CD4-positive, alpha-beta T cell (primary cell): ENCODE measurements at regions not wholly inside any gene's neighbourhood (a gene's known extent, or its start where the extent isn't known, plus 50 kb on each side); places are given as distances from the start of the nearest gene placed in this dataset.

Experiments used
- ATAC-seq: fragments of 200-7000 bp; cut with Tn5 transposase; one replicate; pipeline ENCODE4 v1.10.0; 2022; ENCODE audit warnings: mild to moderate bottlenecking; ENCODE audit not compliant: poor library complexity
- CTCF ChIA-PET: fragments of 350-600 bp; sonication (Branson Sonifier 250); formaldehyde crosslinking; loops from one replicate; lab custom pipeline; 2021; ENCODE audit warnings: antibody characterized with exemption, inconsistent platforms; lab: Charles Lee
- POLR2A ChIA-PET: fragments of 350-600 bp; sonication (Branson Sonifier 250); formaldehyde crosslinking; loops from one replicate; lab custom pipeline; 2021; ENCODE audit warnings: antibody characterized with exemption, inconsistent platforms; lab: Charles Lee
- DNase-seq, 14 experiments: peaks; one replicate each; pipeline ENCODE4 v3.0.0-alpha.2; 2013 to 2020; ENCODE audit warnings: mixed read lengths in 2 of 14
- H3K27ac ChIP-seq, 2 donors: one replicate each; pipeline versions ENCODE4 v1.5.1 to v1.7.0; 2013; ENCODE audit warnings: low read length in 2 of 2, low read depth in 1 of 2, mild to moderate bottlenecking in 1 of 2
- H3K27me3 ChIP-seq, 2 experiments: 1 replicate in 1 of 2; 2 replicates in 1 of 2; pipeline versions ENCODE4 v1.6.1 to v1.7.0; 2013; ENCODE audit warnings: low read length in 2 of 2, control low read depth in 1 of 2, mild to moderate bottlenecking in 1 of 2, moderate library complexity in 1 of 2; ENCODE audit not compliant: insufficient read depth in 2 of 2, control insufficient read depth in 1 of 2
- H3K36me3 ChIP-seq: one replicate; pipeline ENCODE4 v1.6.1; 2013; ENCODE audit warnings: low read length, control low read depth; ENCODE audit not compliant: insufficient read depth
- H3K4me1 ChIP-seq: one replicate; pipeline ENCODE4 v1.6.1; 2013; ENCODE audit warnings: low read length, control low read depth; ENCODE audit not compliant: insufficient read depth
- H3K4me3 ChIP-seq: one replicate; pipeline ENCODE4 v1.5.1; 2013; ENCODE audit warnings: mild to moderate bottlenecking, low read length, moderate library complexity
- H3K9me3 ChIP-seq, 2 experiments: 1 replicate in 1 of 2; 2 replicates in 1 of 2; pipeline versions ENCODE4 v1.6.1 to v1.7.0; 2013; ENCODE audit warnings: low read length in 2 of 2, mild to moderate bottlenecking in 2 of 2, control low read depth in 1 of 2, moderate library complexity in 1 of 2; ENCODE audit not compliant: control insufficient read depth in 1 of 2, insufficient read depth in 1 of 2
- H3K27ac Mint-ChIP-seq: one replicate; pipeline ENCODE4 v1.8.0; 2020; ENCODE audit warnings: mixed read lengths
- H3K27me3 Mint-ChIP-seq: one replicate; pipeline ENCODE4 v1.8.0; 2021; ENCODE audit warnings: mixed read lengths
- H3K36me3 Mint-ChIP-seq: one replicate; pipeline ENCODE4 v1.8.0; 2021; ENCODE audit warnings: low read depth, mixed read lengths
- H3K4me1 Mint-ChIP-seq: one replicate; pipeline ENCODE4 v1.8.0; 2021; ENCODE audit warnings: low read depth, mixed read lengths
- H3K4me3 Mint-ChIP-seq: one replicate; pipeline ENCODE4 v1.8.0; 2020; ENCODE audit warnings: mild to moderate bottlenecking, mixed read lengths
- H3K9me3 Mint-ChIP-seq: one replicate; pipeline ENCODE4 v1.8.0; 2020; ENCODE audit warnings: mixed read lengths
- intact Hi-C, 2 experiments: fragments of 100-400 bp; cut with DNase I in 1 of 2; cut with micrococcal nuclease in 1 of 2; formaldehyde crosslinking; loops; one replicate each; pipeline versions ENCODE4 v1.15.1 to v1.9.0; 2023 to 2025; cut with DNase I, micrococcal nuclease
- TF ChIP-seq, protein P1 (sequence below): fragments of 200-600 bp; IDR thresholded peaks from one replicate; pipeline ENCODE4 v1.8.0; 2022; ENCODE audit warnings: antibody characterized with exemption, mild to moderate bottlenecking

- H3K27ac ChIP-seq: no peak overlapping the region
- no peaks in the 10 kb centered on the region for H3K27me3 ChIP-seq
- POLR2A ChIA-PET: no interaction called here
- CTCF ChIA-PET: no interaction called here
- ATAC-seq (no peak), DNase-seq (no peak)
- TF ChIP-seq, protein P1, sequence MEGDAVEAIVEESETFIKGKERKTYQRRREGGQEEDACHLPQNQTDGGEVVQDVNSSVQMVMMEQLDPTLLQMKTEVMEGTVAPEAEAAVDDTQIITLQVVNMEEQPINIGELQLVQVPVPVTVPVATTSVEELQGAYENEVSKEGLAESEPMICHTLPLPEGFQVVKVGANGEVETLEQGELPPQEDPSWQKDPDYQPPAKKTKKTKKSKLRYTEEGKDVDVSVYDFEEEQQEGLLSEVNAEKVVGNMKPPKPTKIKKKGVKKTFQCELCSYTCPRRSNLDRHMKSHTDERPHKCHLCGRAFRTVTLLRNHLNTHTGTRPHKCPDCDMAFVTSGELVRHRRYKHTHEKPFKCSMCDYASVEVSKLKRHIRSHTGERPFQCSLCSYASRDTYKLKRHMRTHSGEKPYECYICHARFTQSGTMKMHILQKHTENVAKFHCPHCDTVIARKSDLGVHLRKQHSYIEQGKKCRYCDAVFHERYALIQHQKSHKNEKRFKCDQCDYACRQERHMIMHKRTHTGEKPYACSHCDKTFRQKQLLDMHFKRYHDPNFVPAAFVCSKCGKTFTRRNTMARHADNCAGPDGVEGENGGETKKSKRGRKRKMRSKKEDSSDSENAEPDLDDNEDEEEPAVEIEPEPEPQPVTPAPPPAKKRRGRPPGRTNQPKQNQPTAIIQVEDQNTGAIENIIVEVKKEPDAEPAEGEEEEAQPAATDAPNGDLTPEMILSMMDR: no peak
- Mint-ChIP-seq H3K27me3 (peaks cover 19% of the 10 kb centered on the region), H3K4me3 (no peak overlapping the region), H3K36me3 (no peaks in the 10 kb centered on the region), H3K27ac (no peak overlapping the region), H3K4me1 (no peaks in the 10 kb centered on the region), H3K9me3 (no peaks in the 10 kb centered on the region)
- intact Hi-C loops: no loop called here
- no peak overlapping the region for H3K4me3 ChIP-seq
- no peaks in the 10 kb centered on the region for H3K9me3 ChIP-seq
- no peaks in the 10 kb centered on the region for H3K4me1 ChIP-seq
- H3K36me3 ChIP-seq: no peaks in the 10 kb centered on the region
These were observed 287.4 kb upstream of the CTNNB1 start for GRCh38 chr3:40911928-40912327.

- no peaks in the 10 kb centered on the region for H3K4me1 Mint-ChIP-seq
- no peaks in the 10 kb centered on the region for H3K9me3 ChIP-seq
- H3K27me3 Mint-ChIP-seq: peaks cover 19% of the 10 kb centered on the region
- H3K27ac Mint-ChIP-seq: no peak overlapping the region
- no peaks in the 10 kb centered on the region for H3K36me3 ChIP-seq
- no peak overlapping the region for H3K27ac ChIP-seq
- intact Hi-C loops: no loop called here
- H3K27me3 ChIP-seq: no peaks in the 10 kb centered on the region
- H3K4me3 ChIP-seq: no peak overlapping the region
- ATAC-seq (no peak), DNase-seq (no peak)
- no peaks in the 10 kb centered on the region for H3K36me3 Mint-ChIP-seq
- H3K9me3 Mint-ChIP-seq: no peaks in the 10 kb centered on the region
- POLR2A ChIA-PET: no interaction called here
- CTCF ChIA-PET: no interaction called here
- TF ChIP-seq, protein P1: no peak
- no peak overlapping the region for H3K4me3 Mint-ChIP-seq
- no peaks in the 10 kb centered on the region for H3K4me1 ChIP-seq
These were observed 286.8 kb upstream of the CTNNB1 start for GRCh38 chr3:40912461-40912860.

GRCh38 chr3:40913192-40913591 lies 286.1 kb upstream of the CTNNB1 start:
- Mint-ChIP-seq H3K4me3 (no peak overlapping the region), H3K4me1 (no peaks in the 10 kb centered on the region), H3K27me3 (peaks cover 19% of the 10 kb centered on the region), H3K9me3 (no peaks in the 10 kb centered on the region), H3K27ac (no peak overlapping the region), H3K36me3 (no peaks in the 10 kb centered on the region)
- no peak for DNase-seq
- CTCF ChIA-PET: interaction anchor here (1.0 kb wide), 1 partner anchor 17 kb away, joined by 3 read pairs; no protein-coding TSS in a partner anchor
- Histone ChIP-seq H3K9me3 (no peaks in the 10 kb centered on the region), H3K4me1 (no peaks in the 10 kb centered on the region), H3K36me3 (no peaks in the 10 kb centered on the region), H3K4me3 (no peak overlapping the region), H3K27ac (no peak overlapping the region), H3K27me3 (no peaks in the 10 kb centered on the region)
- TF ChIP-seq, protein P1: no peak
- ATAC-seq: no peak
- POLR2A ChIA-PET: no interaction called here
- intact Hi-C loops: no loop called here
